ENCODE measurements at regions not wholly inside any gene's neighbourhood (a gene's known extent, or its start where the extent isn't known, plus 50 kb on each side); places are given as distances from the start of the nearest gene placed in this dataset.

GRCh38 chr6:165737396-165737795, 74.4 kb upstream of the PDE10A start:
- H3K9me2 ChIP-seq (replicated peaks; ENCODE audit: insufficient read depth) = no peaks in the 10 kb centered on the region
- no peak overlapping the region for H3K4me2 ChIP-seq

GRCh38 chr6:165735065-165735464, 72.0 kb upstream of the PDE10A start:
- Histone ChIP-seq H4K20me1 (ENCODE audit: insufficient read depth, poor library complexity, severe bottlenecking) (no peaks in the 10 kb centered on the region), H2AFZ (no peak overlapping the region), H3K79me2 (no peaks in the 10 kb centered on the region), H3K27ac (no peak overlapping the region), H3K9me2 (replicated peaks; ENCODE audit: insufficient read depth) (no peaks in the 10 kb centered on the region), H3K4me2 (no peak overlapping the region), H3K4me3 (no peak overlapping the region), H3K4me1 (ENCODE audit: insufficient read depth) (no peaks in the 10 kb centered on the region), H3K36me3 (replicated peaks; ENCODE audit: insufficient read depth, low read depth) (no peaks in the 10 kb centered on the region), H3K27me3 (peaks cover 3% of the 10 kb centered on the region), H3K9me3 (ENCODE audit: low read depth) (no peaks in the 10 kb centered on the region)
- TF ChIP-seq EZH2phosphoT487 (IDR thresholded peaks at IDR 0.05; ENCODE audit: low read depth, severe bottlenecking, unreplicated experiment) (no peak), EZH2 (IDR thresholded peaks at IDR 0.05; ENCODE audit: borderline replicate concordance) (no peak), CTCF (IDR thresholded peaks at IDR 0.05; ENCODE audit: poor library complexity) (no peak)
- DNase-seq (ENCODE audit: low spot score) = no peak

More at GRCh38 chr6:165737396-165737795, 74.4 kb upstream of the PDE10A start:
- WGBS (ENCODE audit: low lambda C conversion rate, missing lambda C conversion rate) = 90% methylated on average over 1 of the region's 1 CpG
- no peak overlapping the region for H2AFZ ChIP-seq
- DNase-seq (ENCODE audit: low spot score) = no peak
- H3K4me1 ChIP-seq (ENCODE audit: insufficient read depth) = no peaks in the 10 kb centered on the region
- no peaks in the 10 kb centered on the region for H4K20me1 ChIP-seq (ENCODE audit: insufficient read depth, poor library complexity, severe bottlenecking)
- H3K9me3 ChIP-seq (ENCODE audit: low read depth) = no peaks in the 10 kb centered on the region
- no peaks in the 10 kb centered on the region for H3K79me2 ChIP-seq
- no peak overlapping the region for H3K27ac ChIP-seq
- H3K4me3 ChIP-seq = no peak overlapping the region
- H3K27me3 ChIP-seq = peaks cover 3% of the 10 kb centered on the region
- H3K36me3 ChIP-seq (replicated peaks; ENCODE audit: insufficient read depth, low read depth) = no peaks in the 10 kb centered on the region
- TF ChIP-seq EZH2 (IDR thresholded peaks at IDR 0.05; ENCODE audit: borderline replicate concordance) = no peak
- TF ChIP-seq CTCF (IDR thresholded peaks at IDR 0.05; ENCODE audit: poor library complexity) = no peak
- no peak for TF ChIP-seq EZH2phosphoT487 (IDR thresholded peaks at IDR 0.05; ENCODE audit: low read depth, severe bottlenecking, unreplicated experiment)

GRCh38 chr6:165733489-165733791, 70.4 kb upstream of the PDE10A start:
- DNase-seq (ENCODE audit: low spot score) = no peak
- TF ChIP-seq CTCF (IDR thresholded peaks at IDR 0.05; ENCODE audit: poor library complexity) (no peak), EZH2phosphoT487 (IDR thresholded peaks at IDR 0.05; ENCODE audit: low read depth, severe bottlenecking, unreplicated experiment) (no peak), EZH2 (IDR thresholded peaks at IDR 0.05; ENCODE audit: borderline replicate concordance) (no peak)
- Histone ChIP-seq H3K27me3 (peaks cover 3% of the 10 kb centered on the region), H3K4me3 (no peak overlapping the region), H3K4me1 (ENCODE audit: insufficient read depth) (no peaks in the 10 kb centered on the region), H3K9me3 (ENCODE audit: low read depth) (no peaks in the 10 kb centered on the region), H2AFZ (no peak overlapping the region), H3K27ac (no peak overlapping the region), H3K4me2 (no peak overlapping the region), H3K9me2 (replicated peaks; ENCODE audit: insufficient read depth) (no peaks in the 10 kb centered on the region), H4K20me1 (ENCODE audit: insufficient read depth, poor library complexity, severe bottlenecking) (no peaks in the 10 kb centered on the region), H3K79me2 (no peaks in the 10 kb centered on the region), H3K36me3 (replicated peaks; ENCODE audit: insufficient read depth, low read depth) (no peaks in the 10 kb centered on the region)
- WGBS (ENCODE audit: low lambda C conversion rate, missing lambda C conversion rate) = 59% methylated on average over 1 of the region's 1 CpG

Measured in hepatocyte (in vitro differentiated cells).